ENCODE measurements at regions not wholly inside any gene's neighbourhood (a gene's known extent, or its start where the extent isn't known, plus 50 kb on each side); places are given as distances from the start of the nearest gene placed in this dataset.

DNA sequence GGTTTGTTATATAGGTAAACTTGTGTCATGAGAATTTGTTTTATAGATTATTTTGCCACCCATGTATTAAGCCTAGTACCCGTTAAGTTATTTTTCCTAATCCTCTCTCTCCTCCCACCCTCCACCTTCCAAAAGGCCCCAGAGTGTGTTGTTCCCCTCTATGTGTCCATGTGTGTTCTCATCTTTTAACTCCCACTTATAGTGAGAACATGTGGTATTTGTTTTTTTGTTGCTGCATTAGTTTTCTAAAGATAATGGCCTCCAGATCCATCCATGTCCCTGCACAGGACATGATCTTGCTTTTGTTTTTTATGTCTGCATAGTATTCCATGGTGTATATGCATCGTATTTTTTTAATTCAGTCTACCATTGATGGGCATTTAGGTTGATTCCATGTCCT lies 1075.6 kb upstream of the CNTNAP5 start:
- Histone ChIP-seq H2BK15ac (ENCODE audit: low read length) (no peak overlapping the region), H2BK12ac (ENCODE audit: low read length) (no peak overlapping the region), H3K23ac (ENCODE audit: low read depth, low read length, poor library complexity) (no peak overlapping the region), H2BK5ac (ENCODE audit: low read length) (no peak overlapping the region), H3K27me3 (ENCODE audit: control insufficient read depth in 3 of 3, insufficient read depth in 3 of 3, low read depth in 1 of 3, low read length in 3 of 3) (no peaks in the 10 kb centered on the region), H2AFZ (ENCODE audit: low read length) (no peak overlapping the region), H3K27ac (replicated peaks; ENCODE audit: low read length) (no peak overlapping the region), H3K9ac (ENCODE audit: low read depth, low read length, poor library complexity) (no peak overlapping the region), H3K36me3 (replicated peaks in 1 of 2; ENCODE audit: control insufficient read depth in 2 of 2, insufficient read depth in 2 of 2, low read length in 2 of 2) (no peaks in the 10 kb centered on the region), H3K9me3 (replicated peaks in 1 of 2; ENCODE audit: control insufficient read depth in 2 of 2, insufficient read depth in 1 of 2, low read depth in 1 of 2, low read length in 2 of 2) (no peaks in the 10 kb centered on the region), H3K4me1 (ENCODE audit: control insufficient read depth in 2 of 2, insufficient read depth in 1 of 2, low read depth in 1 of 2, low read length in 2 of 2) (peaks cover 0 to 2% of the 10 kb centered on the region in 2 donors), H4K91ac (ENCODE audit: low read depth, low read length, poor library complexity) (no peak overlapping the region), H3K4me2 (ENCODE audit: insufficient read depth, low read length, poor library complexity, severe bottlenecking) (no peak overlapping the region), H2AK5ac (ENCODE audit: low read depth, low read length) (no peak overlapping the region), H3K14ac (ENCODE audit: low read length) (no peak overlapping the region), H3K4me3 (ENCODE audit: low read length in 2 of 2) (no peak overlapping the region), H4K8ac (ENCODE audit: low read depth, low read length) (no peak overlapping the region), H3K18ac (ENCODE audit: low read length) (no peak overlapping the region), H3K4ac (ENCODE audit: low read length) (no peak overlapping the region), H2BK120ac (ENCODE audit: low read depth, low read length) (no peak overlapping the region), H3K79me1 (ENCODE audit: low read depth, low read length) (no peaks in the 10 kb centered on the region)
- no CpG with 5 or more reads among the region's 2 CpGs for WGBS, 2 donors (ENCODE audit: extremely low coverage in 2 of 2, insufficient read length in 2 of 2, insufficient replicate concordance in 1 of 2)
- DNase-seq (ENCODE audit: low spot score) = no peak

- Histone ChIP-seq H4K91ac (ENCODE audit: low read depth, low read length, poor library complexity) (no peak overlapping the region), H2BK15ac (ENCODE audit: low read length) (no peak overlapping the region), H3K27ac (replicated peaks; ENCODE audit: low read length) (no peak overlapping the region), H3K4me3 (ENCODE audit: low read length in 2 of 2) (no peak overlapping the region), H3K27me3 (ENCODE audit: control insufficient read depth in 3 of 3, insufficient read depth in 3 of 3, low read depth in 1 of 3, low read length in 3 of 3) (no peaks in the 10 kb centered on the region), H3K14ac (ENCODE audit: low read length) (no peak overlapping the region), H3K36me3 (replicated peaks in 1 of 2; ENCODE audit: control insufficient read depth in 2 of 2, insufficient read depth in 2 of 2, low read length in 2 of 2) (no peaks in the 10 kb centered on the region), H3K9ac (ENCODE audit: low read depth, low read length, poor library complexity) (no peak overlapping the region), H3K23ac (ENCODE audit: low read depth, low read length, poor library complexity) (no peak overlapping the region), H3K79me1 (ENCODE audit: low read depth, low read length) (no peaks in the 10 kb centered on the region), H2AK5ac (ENCODE audit: low read depth, low read length) (no peak overlapping the region), H3K9me3 (replicated peaks in 1 of 2; ENCODE audit: control insufficient read depth in 2 of 2, insufficient read depth in 1 of 2, low read depth in 1 of 2, low read length in 2 of 2) (no peaks in the 10 kb centered on the region), H2BK5ac (ENCODE audit: low read length) (no peak overlapping the region), H3K18ac (ENCODE audit: low read length) (no peak overlapping the region), H3K4me1 (ENCODE audit: control insufficient read depth in 2 of 2, insufficient read depth in 1 of 2, low read depth in 1 of 2, low read length in 2 of 2) (peaks cover 0 to 2% of the 10 kb centered on the region in 2 donors), H2BK12ac (ENCODE audit: low read length) (no peak overlapping the region), H2BK120ac (ENCODE audit: low read depth, low read length) (no peak overlapping the region), H4K8ac (ENCODE audit: low read depth, low read length) (no peak overlapping the region), H3K4ac (ENCODE audit: low read length) (no peak overlapping the region), H2AFZ (ENCODE audit: low read length) (no peak overlapping the region), H3K4me2 (ENCODE audit: insufficient read depth, low read length, poor library complexity, severe bottlenecking) (no peak overlapping the region)
- DNase-seq (ENCODE audit: low spot score) = no peak
- no CpG with 5 or more reads among the region's 4 CpGs for WGBS, 2 donors (ENCODE audit: extremely low coverage in 2 of 2, insufficient read length in 2 of 2, insufficient replicate concordance in 1 of 2)
Observed at GRCh38 chr2:122955776-122956175, 1069.3 kb upstream of the CNTNAP5 start.

DNA sequence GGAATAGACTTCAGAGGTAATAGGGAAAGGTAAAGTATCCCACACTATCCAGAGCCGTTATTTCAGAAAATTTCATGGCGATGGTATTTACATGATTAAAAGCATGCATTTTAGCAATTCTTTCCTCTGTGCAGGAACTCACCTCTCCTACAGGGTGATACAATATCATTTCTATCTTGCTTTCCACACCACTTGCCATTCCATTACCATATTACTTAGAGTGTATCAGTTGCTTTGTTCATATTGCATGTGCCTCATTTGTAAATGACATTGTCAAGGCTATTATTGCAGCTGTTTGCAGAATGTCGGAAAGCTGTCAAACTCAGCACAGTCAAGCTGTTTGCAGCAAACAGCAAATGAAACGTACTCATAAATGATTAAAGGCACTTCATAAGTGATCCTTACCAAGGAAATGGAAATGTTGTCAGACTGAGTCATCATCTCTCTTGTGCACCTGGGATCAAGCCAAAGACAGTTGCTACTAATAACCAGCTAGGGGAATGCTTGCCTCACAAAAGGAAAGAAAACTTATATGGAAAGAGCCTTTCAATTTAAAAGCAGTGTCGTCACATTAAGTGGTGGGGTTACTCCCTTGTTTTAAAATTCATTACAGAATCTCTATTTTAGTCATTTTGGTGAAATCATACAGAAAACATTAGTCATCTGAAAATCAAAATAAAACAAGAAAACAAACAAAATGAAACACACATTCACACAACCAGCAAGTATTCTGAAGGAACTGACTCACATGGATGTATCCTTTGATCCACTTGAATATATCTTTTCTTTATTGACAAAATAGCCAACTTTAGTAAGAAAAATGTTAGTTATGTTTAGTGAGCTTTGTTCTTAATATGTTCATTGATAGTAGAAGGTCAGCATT lies 1064.1 kb upstream of the CNTNAP5 start:
- H3K4ac ChIP-seq (ENCODE audit: low read length) = no peak overlapping the region
- H3K4me2 ChIP-seq (ENCODE audit: insufficient read depth, low read length, poor library complexity, severe bottlenecking) = no peak overlapping the region
- H2BK12ac ChIP-seq (ENCODE audit: low read length) = no peak overlapping the region
- H3K4me3 ChIP-seq (ENCODE audit: low read length in 2 of 2) = no peak overlapping the region
- no peak overlapping the region for H3K23ac ChIP-seq (ENCODE audit: low read depth, low read length, poor library complexity)
- no peaks in the 10 kb centered on the region for H3K36me3 ChIP-seq (replicated peaks in 1 of 2; ENCODE audit: control insufficient read depth in 2 of 2, insufficient read depth in 2 of 2, low read length in 2 of 2)
- no peaks in the 10 kb centered on the region for H3K79me1 ChIP-seq (ENCODE audit: low read depth, low read length)
- no peak overlapping the region for H3K27ac ChIP-seq (replicated peaks; ENCODE audit: low read length)
- no peak overlapping the region for H2AFZ ChIP-seq (ENCODE audit: low read length)
- H4K91ac ChIP-seq (ENCODE audit: low read depth, low read length, poor library complexity) = no peak overlapping the region
- no peak overlapping the region for H4K8ac ChIP-seq (ENCODE audit: low read depth, low read length)
- no peak for DNase-seq (ENCODE audit: low spot score)
- no peak overlapping the region for H3K9ac ChIP-seq (ENCODE audit: low read depth, low read length, poor library complexity)
- H3K14ac ChIP-seq (ENCODE audit: low read length) = no peak overlapping the region
- no peak overlapping the region for H2AK5ac ChIP-seq (ENCODE audit: low read depth, low read length)
- H3K4me1 ChIP-seq (ENCODE audit: control insufficient read depth in 2 of 2, insufficient read depth in 1 of 2, low read depth in 1 of 2, low read length in 2 of 2) = peaks cover 0 to 4% of the 10 kb centered on the region in 2 donors
- no peak overlapping the region for H2BK15ac ChIP-seq (ENCODE audit: low read length)
- WGBS, 2 donors (ENCODE audit: extremely low coverage in 2 of 2, insufficient read length in 2 of 2, insufficient replicate concordance in 1 of 2) = no CpG with 5 or more reads among the region's 5 CpGs
- no peak overlapping the region for H2BK120ac ChIP-seq (ENCODE audit: low read depth, low read length)
- H2BK5ac ChIP-seq (ENCODE audit: low read length) = no peak overlapping the region
- H3K9me3 ChIP-seq (replicated peaks in 1 of 2; ENCODE audit: control insufficient read depth in 2 of 2, insufficient read depth in 1 of 2, low read depth in 1 of 2, low read length in 2 of 2) = no peaks in the 10 kb centered on the region
- H3K27me3 ChIP-seq (ENCODE audit: control insufficient read depth in 3 of 3, insufficient read depth in 3 of 3, low read depth in 1 of 3, low read length in 3 of 3) = no peaks in the 10 kb centered on the region
- no peak overlapping the region for H3K18ac ChIP-seq (ENCODE audit: low read length)

DNA sequence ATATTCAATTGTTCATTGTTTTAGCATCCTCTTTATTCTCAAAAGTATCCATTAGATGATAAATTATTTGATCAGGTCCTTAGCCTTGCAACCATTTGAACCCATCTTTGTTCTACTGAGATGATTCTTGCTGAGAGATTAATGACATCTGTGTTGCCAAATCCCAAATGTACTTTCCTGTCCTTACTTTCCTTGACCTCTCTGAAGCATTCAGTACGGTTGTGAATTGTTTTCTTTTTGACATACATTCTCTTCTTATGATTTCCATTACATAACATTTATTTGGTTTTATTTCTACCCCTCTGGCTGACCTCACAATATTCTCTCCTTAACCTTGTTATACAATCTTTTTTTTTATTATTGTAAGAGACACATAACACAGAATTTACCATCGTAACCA lies 1058.6 kb upstream of the CNTNAP5 start:
- Histone ChIP-seq H3K9ac (ENCODE audit: low read depth, low read length, poor library complexity) (no peak overlapping the region), H3K14ac (ENCODE audit: low read length) (no peak overlapping the region), H3K23ac (ENCODE audit: low read depth, low read length, poor library complexity) (no peak overlapping the region), H3K18ac (ENCODE audit: low read length) (no peak overlapping the region), H3K79me1 (ENCODE audit: low read depth, low read length) (no peaks in the 10 kb centered on the region), H4K91ac (ENCODE audit: low read depth, low read length, poor library complexity) (no peak overlapping the region), H3K36me3 (replicated peaks in 1 of 2; ENCODE audit: control insufficient read depth in 2 of 2, insufficient read depth in 2 of 2, low read length in 2 of 2) (no peaks in the 10 kb centered on the region), H3K4ac (ENCODE audit: low read length) (no peak overlapping the region), H3K9me3 (replicated peaks in 1 of 2; ENCODE audit: control insufficient read depth in 2 of 2, insufficient read depth in 1 of 2, low read depth in 1 of 2, low read length in 2 of 2) (no peaks in the 10 kb centered on the region), H4K8ac (ENCODE audit: low read depth, low read length) (no peak overlapping the region), H3K4me3 (ENCODE audit: low read length in 2 of 2) (no peak overlapping the region), H2BK120ac (ENCODE audit: low read depth, low read length) (no peak overlapping the region), H2BK5ac (ENCODE audit: low read length) (no peak overlapping the region), H2BK15ac (ENCODE audit: low read length) (no peak overlapping the region), H2AFZ (ENCODE audit: low read length) (peak overlapping the region; percentile 63), H3K27ac (replicated peaks; ENCODE audit: low read length) (no peak overlapping the region), H3K4me2 (ENCODE audit: insufficient read depth, low read length, poor library complexity, severe bottlenecking) (no peak overlapping the region), H2BK12ac (ENCODE audit: low read length) (no peak overlapping the region), H3K27me3 (ENCODE audit: control insufficient read depth in 3 of 3, insufficient read depth in 3 of 3, low read depth in 1 of 3, low read length in 3 of 3) (no peaks in the 10 kb centered on the region), H2AK5ac (ENCODE audit: low read depth, low read length) (no peak overlapping the region), H3K4me1 (ENCODE audit: control insufficient read depth in 2 of 2, insufficient read depth in 1 of 2, low read depth in 1 of 2, low read length in 2 of 2) (no peaks in the 10 kb centered on the region)
- DNase-seq (ENCODE audit: low spot score) = no peak
- WGBS, 2 donors (ENCODE audit: extremely low coverage in 2 of 2, insufficient read length in 2 of 2, insufficient replicate concordance in 1 of 2) = no CpG with 5 or more reads among the region's 2 CpGs

Measured in neuronal stem cell (in vitro differentiated cells).